HG02588 (cell line): ENCODE measurements at regions not wholly inside any gene's neighbourhood (a gene's known extent, or its start where the extent isn't known, plus 50 kb on each side); places are given as distances from the start of the nearest gene placed in this dataset.

Source experiments
- ATAC-seq: cut with Tn5 transposase; IDR thresholded peaks from one replicate; pipeline ENCODE4 v1.9.1; 2021; ENCODE audit warnings: mild to moderate bottlenecking, moderate library complexity; ENCODE audit not compliant: unreplicated experiment

DNA sequence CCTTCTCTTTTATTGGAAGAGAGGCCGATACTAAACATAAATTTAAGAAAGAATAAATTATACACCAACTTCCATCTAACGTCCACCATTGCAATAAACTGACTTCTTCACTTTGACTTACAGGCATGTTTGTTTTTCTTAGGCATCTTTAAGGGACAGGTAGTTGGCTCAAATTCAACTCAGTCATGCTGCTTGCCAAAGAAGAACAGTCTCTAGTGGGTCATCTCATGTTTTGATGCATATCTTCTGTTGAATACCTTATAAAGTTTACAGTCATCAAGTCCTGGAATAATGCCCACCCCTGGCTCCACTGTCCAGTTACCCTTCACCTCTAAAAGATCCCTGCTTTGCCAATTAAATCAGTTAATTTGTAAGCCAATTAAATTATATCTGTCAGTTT lies 328.2 kb upstream of the GRAMD2B start:
- ATAC-seq, result no peak

GRCh38 chr5:126096442-126097006 lies 326.7 kb upstream of the GRAMD2B start:
- ATAC-seq, result no peak

DNA sequence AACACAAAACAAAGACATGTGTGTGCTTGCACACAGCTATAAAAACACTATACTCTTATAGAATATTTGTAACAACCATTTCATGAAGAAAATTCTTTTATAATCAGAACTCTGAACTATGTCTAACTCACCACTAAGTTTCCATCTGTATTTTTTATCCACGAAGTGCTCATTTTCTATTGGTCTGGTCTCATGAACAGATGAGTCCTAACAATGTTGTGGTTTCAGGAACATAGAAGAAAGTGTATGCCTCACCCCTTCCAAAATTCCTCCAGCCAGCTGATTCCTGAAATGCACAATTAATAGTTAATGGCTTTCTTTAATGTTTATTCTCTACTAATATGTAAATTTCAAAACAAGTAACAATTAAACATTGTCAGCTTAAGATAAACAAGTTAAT lies 325.3 kb upstream of the GRAMD2B start:
- no peak for ATAC-seq

DNA sequence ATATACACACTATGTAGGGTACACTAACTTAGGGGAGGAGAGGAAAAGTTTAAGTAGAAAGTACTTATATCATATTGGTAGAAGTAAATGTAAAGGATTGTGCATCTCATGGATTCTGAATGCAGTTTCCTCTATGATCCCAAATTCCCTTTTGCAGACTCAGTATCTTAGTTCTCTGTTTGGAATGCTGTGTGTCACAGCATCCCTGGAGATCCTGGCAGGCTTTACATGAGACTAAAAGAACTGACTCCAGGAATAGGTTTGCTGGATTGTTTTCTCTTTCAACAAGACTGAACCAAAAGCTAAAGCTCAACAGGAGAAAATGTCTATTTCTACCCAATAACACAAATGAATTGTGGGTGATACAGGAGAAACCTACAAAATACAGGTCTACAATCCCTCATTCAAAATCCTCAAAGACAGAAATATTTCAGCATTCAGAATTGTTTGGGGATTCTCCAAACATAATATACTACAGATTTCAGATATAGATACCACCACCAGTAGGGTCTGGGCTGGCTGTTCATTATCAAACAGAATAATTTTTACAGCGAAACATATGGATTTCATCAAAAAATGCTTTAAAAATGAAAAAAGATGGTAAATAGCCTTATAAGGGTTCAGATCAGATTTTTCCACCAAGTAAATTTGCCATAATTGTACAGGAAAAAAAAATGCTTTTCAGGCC lies 324.7 kb upstream of the GRAMD2B start:
- ATAC-seq, result no peak

GRCh38 chr5:126099077-126099476 lies 324.1 kb upstream of the GRAMD2B start:
- no peak for ATAC-seq

GRCh38 chr5:126100767-126101166 lies 322.4 kb upstream of the GRAMD2B start:
- ATAC-seq, result no peak

- no peak for ATAC-seq
Measured at GRCh38 chr5:126101901-126102300, 321.3 kb upstream of the GRAMD2B start.

GRCh38 chr5:126103050-126103449 lies 320.2 kb upstream of the GRAMD2B start:
- ATAC-seq, result no peak

GRCh38 chr5:126103868-126104267 lies 319.3 kb upstream of the GRAMD2B start:
- ATAC-seq, result no peak

DNA sequence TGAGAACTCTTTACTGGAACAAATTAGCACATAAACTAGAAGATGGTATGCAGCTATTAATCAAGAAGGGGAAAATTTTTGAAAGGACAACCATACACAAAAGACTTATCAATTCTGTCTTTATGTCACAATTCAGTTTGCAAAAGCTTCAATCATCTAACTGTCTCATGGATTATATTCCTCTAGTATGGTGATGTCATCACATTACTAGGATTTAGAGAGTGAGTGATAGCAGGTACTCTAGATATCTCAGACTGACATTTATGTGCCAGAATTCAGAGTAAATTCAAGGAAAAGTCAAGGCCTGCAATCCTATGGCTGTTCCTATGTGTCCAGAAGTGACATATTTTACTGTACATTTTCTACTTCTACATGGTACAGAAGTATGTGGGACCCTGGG lies 318.9 kb upstream of the GRAMD2B start:
- no peak for ATAC-seq

GRCh38 chr5:126104951-126105350 lies 318.3 kb upstream of the GRAMD2B start:
- ATAC-seq, result no peak

- no peak for ATAC-seq
Measured at GRCh38 chr5:126106029-126106428, 317.2 kb upstream of the GRAMD2B start.

GRCh38 chr5:126107381-126107780 lies 315.8 kb upstream of the GRAMD2B start:
- no peak for ATAC-seq

GRCh38 chr5:126108470-126108869 lies 314.7 kb upstream of the GRAMD2B start:
- ATAC-seq, result no peak

GRCh38 chr5:126115059-126115629 lies 308.1 kb upstream of the GRAMD2B start:
- ATAC-seq, result no peak

GRCh38 chr5:126117044-126117443 lies 306.2 kb upstream of the GRAMD2B start:
- ATAC-seq, result no peak

- ATAC-seq, result no peak
Measured at GRCh38 chr5:126119887-126120442, 303.2 kb upstream of the GRAMD2B start.

DNA sequence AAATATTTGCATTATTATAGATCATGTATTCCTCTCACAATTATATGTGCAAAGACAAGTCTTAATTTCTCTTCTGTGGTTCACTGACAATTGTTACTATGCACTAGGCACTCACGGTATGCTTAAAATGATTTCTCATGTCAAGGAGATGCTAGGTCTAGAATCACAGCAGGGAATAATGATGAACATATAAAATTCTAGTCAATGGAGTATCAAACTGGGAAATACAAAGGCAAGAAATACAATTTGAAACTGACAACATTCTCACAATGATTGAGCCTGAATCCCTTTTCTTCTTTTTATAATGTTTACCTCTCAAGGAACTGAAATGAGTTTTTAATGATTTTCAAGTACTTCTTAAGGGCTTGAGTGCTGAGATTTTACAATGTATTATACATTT lies 302.3 kb upstream of the GRAMD2B start:
- no peak for ATAC-seq

DNA sequence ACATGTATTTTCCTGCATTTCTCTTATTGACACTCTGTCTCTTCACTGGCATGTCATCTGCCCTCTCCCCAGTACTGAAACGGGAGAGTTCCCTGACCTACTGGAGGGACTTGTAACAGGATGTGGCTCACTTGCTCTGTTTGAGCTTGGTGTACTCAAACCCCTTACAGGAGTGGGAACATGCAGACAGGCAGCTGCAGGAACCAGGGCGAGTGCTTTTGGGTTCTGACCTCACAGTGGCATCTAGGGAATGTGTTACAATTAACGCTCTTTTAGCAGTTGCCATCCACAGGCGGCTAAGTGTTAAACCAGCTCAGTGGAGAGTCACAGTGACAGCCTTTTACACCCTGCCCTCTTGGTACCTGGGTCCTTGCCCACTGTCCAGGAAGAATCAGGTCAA lies 300.3 kb upstream of the GRAMD2B start:
- ATAC-seq, result no peak

GRCh38 chr5:126124706-126125345 lies 298.4 kb upstream of the GRAMD2B start:
- ATAC-seq, result no peak

DNA sequence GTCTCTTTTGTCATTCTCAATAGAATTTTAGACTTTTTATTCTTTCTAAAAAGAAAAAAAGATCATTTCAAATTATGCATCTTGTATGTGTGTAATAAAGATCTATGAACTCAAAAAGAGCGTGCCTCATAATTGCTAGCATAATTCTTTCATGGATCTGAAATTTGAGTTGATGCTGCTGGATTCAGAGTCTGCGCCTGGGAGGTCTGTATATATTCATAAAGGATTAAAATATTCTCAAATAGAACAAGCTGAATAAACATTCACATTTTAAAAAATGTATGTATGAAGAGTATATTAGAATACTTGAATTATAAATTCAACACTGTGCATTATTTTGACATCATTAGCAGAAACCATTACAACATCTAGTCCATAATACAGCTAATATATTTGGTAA lies 297.8 kb upstream of the GRAMD2B start:
- no peak for ATAC-seq

DNA sequence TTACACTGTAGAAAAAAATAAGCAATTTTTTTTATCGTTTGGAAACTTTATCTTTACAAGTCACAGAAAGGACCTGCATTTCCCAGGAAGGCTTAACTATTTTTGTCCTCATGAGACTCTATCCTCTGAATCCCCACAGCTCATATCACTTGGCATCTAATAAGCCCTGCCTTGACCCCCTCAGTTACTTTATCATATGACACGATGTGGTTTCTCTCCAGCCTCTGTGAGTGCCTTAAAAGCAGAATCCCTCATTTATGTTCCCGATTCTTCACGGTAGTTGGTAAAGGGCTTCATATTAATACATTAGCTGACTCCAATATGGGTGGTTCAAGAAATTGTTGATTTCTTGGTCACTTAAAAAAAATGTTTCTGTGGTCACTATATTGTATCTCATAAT lies 296.6 kb upstream of the GRAMD2B start:
- no peak for ATAC-seq
